Suprapubic skin (tissue), 4 donors: ENCODE measurements at regions not wholly inside any gene's neighbourhood (a gene's known extent, or its start where the extent isn't known, plus 50 kb on each side); places are given as distances from the start of the nearest gene placed in this dataset.

ENCODE experiments used
- EP300 ChIP-seq: sonication (generic); formaldehyde crosslinking; IDR thresholded peaks from one replicate; pipeline ENCODE4 v1.6.1; 2017; ENCODE audit warnings: antibody characterized with exemption
- POLR2A ChIP-seq, 2 donors: fragments of 450-650 bp; IDR thresholded peaks; one replicate each; pipeline ENCODE4 v1.6.1; 2017; ENCODE audit warnings: antibody characterized with exemption in 2 of 2, mild to moderate bottlenecking in 2 of 2, moderate library complexity in 2 of 2
- POLR2AphosphoS5 ChIP-seq, 3 donors: sonication (generic); formaldehyde crosslinking; IDR thresholded peaks; one replicate each; pipeline ENCODE4 v1.6.1; 2017; ENCODE audit warnings: antibody characterized with exemption in 3 of 3
- TF ChIP-seq, protein P1 (sequence below), 2 donors: fragments of 200-600 bp in 1 of 2; fragments of 450-650 bp in 1 of 2; sonication (generic) in 1 of 2; IDR thresholded peaks; one replicate each; pipeline ENCODE4 v1.5.1; 2016 to 2019; ENCODE audit warnings: antibody characterized with exemption in 2 of 2, mild to moderate bottlenecking in 1 of 2, moderate library complexity in 1 of 2

DNA sequence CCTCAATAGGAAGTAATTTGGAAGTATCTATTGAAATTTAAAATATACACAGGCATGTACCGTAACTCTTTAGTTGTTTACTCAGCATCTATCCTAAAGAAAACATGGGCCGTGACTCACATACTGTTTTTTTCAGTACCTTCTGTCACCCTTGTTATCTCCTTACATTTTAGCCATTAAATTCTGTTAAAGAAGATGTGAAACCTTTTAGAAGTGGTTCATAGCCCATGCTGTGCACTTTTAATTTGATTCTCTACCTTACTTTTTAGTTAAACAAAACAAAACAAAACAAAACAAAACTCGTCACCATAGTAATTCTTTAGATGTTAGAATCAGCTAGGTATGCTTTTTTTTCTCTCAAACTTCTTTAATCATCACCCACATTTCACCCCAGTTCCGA, 494.4 kb upstream of the RGS6 start:
- TF ChIP-seq, protein P1, sequence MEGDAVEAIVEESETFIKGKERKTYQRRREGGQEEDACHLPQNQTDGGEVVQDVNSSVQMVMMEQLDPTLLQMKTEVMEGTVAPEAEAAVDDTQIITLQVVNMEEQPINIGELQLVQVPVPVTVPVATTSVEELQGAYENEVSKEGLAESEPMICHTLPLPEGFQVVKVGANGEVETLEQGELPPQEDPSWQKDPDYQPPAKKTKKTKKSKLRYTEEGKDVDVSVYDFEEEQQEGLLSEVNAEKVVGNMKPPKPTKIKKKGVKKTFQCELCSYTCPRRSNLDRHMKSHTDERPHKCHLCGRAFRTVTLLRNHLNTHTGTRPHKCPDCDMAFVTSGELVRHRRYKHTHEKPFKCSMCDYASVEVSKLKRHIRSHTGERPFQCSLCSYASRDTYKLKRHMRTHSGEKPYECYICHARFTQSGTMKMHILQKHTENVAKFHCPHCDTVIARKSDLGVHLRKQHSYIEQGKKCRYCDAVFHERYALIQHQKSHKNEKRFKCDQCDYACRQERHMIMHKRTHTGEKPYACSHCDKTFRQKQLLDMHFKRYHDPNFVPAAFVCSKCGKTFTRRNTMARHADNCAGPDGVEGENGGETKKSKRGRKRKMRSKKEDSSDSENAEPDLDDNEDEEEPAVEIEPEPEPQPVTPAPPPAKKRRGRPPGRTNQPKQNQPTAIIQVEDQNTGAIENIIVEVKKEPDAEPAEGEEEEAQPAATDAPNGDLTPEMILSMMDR (IDR thresholded peaks at IDR 0.05): no peak
- TF ChIP-seq POLR2A (IDR thresholded peaks at IDR 0.05) (no peak), EP300 (no peak), POLR2AphosphoS5 (IDR thresholded peaks at IDR 0.05) (no peak)
